GM21423 (cell line): ENCODE measurements at regions not wholly inside any gene's neighbourhood (a gene's known extent, or its start where the extent isn't known, plus 50 kb on each side); places are given as distances from the start of the nearest gene placed in this dataset.
A peak's percentile ranks its signal among the peaks of the same experiment; 100 is the strongest.
"Not testable (repeated sequence)": the region's sequence is repeated elsewhere in the genome, so short reads cannot be mapped to it uniquely, and the experiment has no call there.

Experiments used
- ATAC-seq: cut with Tn5 transposase; IDR thresholded peaks from one replicate; pipeline ENCODE4 v1.9.1; 2021; ENCODE audit warnings: mild to moderate bottlenecking, moderate library complexity; ENCODE audit not compliant: unreplicated experiment

- ATAC-seq: no peak
Observed at GRCh38 chr20:53872561-53873229, 197.7 kb downstream of the BCAS1 start.

- no peak for ATAC-seq
Observed at GRCh38 chr20:53872081-53872541, 198.3 kb downstream of the BCAS1 start.

GRCh38 chr20:53871541-53871940 is 198.9 kb downstream of the BCAS1 start:
- ATAC-seq: no peak

GRCh38 chr20:53870426-53871315 is 199.7 kb downstream of the BCAS1 start:
- no peak for ATAC-seq

- ATAC-seq: peak; percentile 59
Observed at GRCh38 chr20:53869466-53870258, 200.7 kb downstream of the BCAS1 start.

GRCh38 chr20:53867741-53868351 is 202.5 kb downstream of the BCAS1 start:
- no peak for ATAC-seq

- no peak for ATAC-seq
Observed at GRCh38 chr20:53866794-53867740, 203.3 kb downstream of the BCAS1 start.

- no peak for ATAC-seq
Observed at GRCh38 chr20:53865901-53866793, 204.2 kb downstream of the BCAS1 start.

GRCh38 chr20:53864765-53865683 is 205.4 kb downstream of the BCAS1 start:
- ATAC-seq: not testable (repeated sequence)

GRCh38 chr20:53863923-53864641 is 206.3 kb downstream of the BCAS1 start:
- ATAC-seq: not testable (repeated sequence)

GRCh38 chr20:53863535-53863922 is 206.9 kb downstream of the BCAS1 start:
- ATAC-seq: not testable (repeated sequence)

GRCh38 chr20:53863039-53863438 is 207.4 kb downstream of the BCAS1 start:
- not testable (repeated sequence) for ATAC-seq

GRCh38 chr20:53862490-53862889 is 207.9 kb downstream of the BCAS1 start:
- ATAC-seq: not testable (repeated sequence)

GRCh38 chr20:53862136-53862397 is 208.3 kb downstream of the BCAS1 start:
- not testable (repeated sequence) for ATAC-seq

- ATAC-seq: no peak
Observed at GRCh38 chr20:53859684-53860083, 210.7 kb downstream of the BCAS1 start.

GRCh38 chr20:53859009-53859408 is 211.4 kb downstream of the BCAS1 start:
- not testable (repeated sequence) for ATAC-seq

- not testable (repeated sequence) for ATAC-seq
Observed at GRCh38 chr20:53858516-53858915, 211.9 kb downstream of the BCAS1 start.
